GM23338 (cell line): ENCODE measurements at regions not wholly inside any gene's neighbourhood (a gene's known extent, or its start where the extent isn't known, plus 50 kb on each side); places are given as distances from the start of the nearest gene placed in this dataset.

Experiments used
- ATAC-seq: fragments of 200-7000 bp; cut with Tn5 transposase; 3 replicates; pipeline ENCODE4 v1.9.1; 2020
- DNase-seq: peaks from one replicate; pipeline ENCODE4 v3.0.0-alpha.2; 2015; ENCODE audit warnings: low spot score
- H2AFZ ChIP-seq: fragments of 200-600 bp; sonication (generic); 2 replicates; pipeline ENCODE4 v1.8.0; 2016; ENCODE audit warnings: antibody characterized with exemption, mild to moderate bottlenecking, moderate library complexity
- H3F3A ChIP-seq: fragments of 200-600 bp; sonication (generic); replicated peaks from 2 replicates; pipeline ENCODE4 v1.8.0; 2017; ENCODE audit warnings: antibody characterized with exemption, mixed run types, low read depth
- H3K27ac ChIP-seq: fragments of 200-600 bp; sonication (generic); 2 replicates; pipeline ENCODE4 v1.6.1; 2016; ENCODE audit warnings: low read depth
- H3K27me3 ChIP-seq: fragments of 200-600 bp; sonication (generic); 2 replicates; pipeline ENCODE4 v1.8.0; 2016; ENCODE audit warnings: mild to moderate bottlenecking, mixed run types, moderate library complexity; ENCODE audit not compliant: insufficient read depth
- H3K36me3 ChIP-seq: fragments of 200-600 bp; sonication (generic); 2 replicates; pipeline ENCODE4 v1.8.0; 2016; ENCODE audit warnings: mild to moderate bottlenecking; ENCODE audit not compliant: insufficient read depth
- H3K4me1 ChIP-seq: fragments of 200-600 bp; sonication (generic); 2 replicates; pipeline ENCODE4 v1.8.0; 2016; ENCODE audit warnings: mild to moderate bottlenecking, moderate library complexity; ENCODE audit not compliant: insufficient read depth
- H3K4me2 ChIP-seq: fragments of 200-600 bp; sonication (generic); 2 replicates; pipeline ENCODE4 v1.7.1; 2017; ENCODE audit warnings: mixed run types
- H3K4me3 ChIP-seq: fragments of 200-600 bp; sonication (generic); 2 replicates; pipeline ENCODE4 v1.6.1; 2016; ENCODE audit warnings: mixed run types
- H3K79me2 ChIP-seq: fragments of 200-600 bp; sonication (generic); replicated peaks from 2 replicates; pipeline ENCODE4 v1.8.0; 2017; ENCODE audit warnings: mild to moderate bottlenecking; ENCODE audit not compliant: insufficient read depth
- H3K9me2 ChIP-seq: fragments of 200-600 bp; sonication (generic); 2 replicates; pipeline ENCODE4 v1.8.0; 2017; ENCODE audit not compliant: insufficient read depth
- H4K20me1 ChIP-seq: fragments of 200-600 bp; sonication (generic); replicated peaks from 2 replicates; pipeline ENCODE4 v1.8.0; 2017; ENCODE audit warnings: mild to moderate bottlenecking; ENCODE audit not compliant: insufficient read depth
- H3K27ac Mint-ChIP-seq: 2 replicates; pipeline ENCODE4 v1.8.0; 2020; ENCODE audit warnings: inconsistent platforms, mild to moderate bottlenecking, moderate library complexity, mixed read lengths
- H3K27me3 Mint-ChIP-seq: 3 replicates; pipeline ENCODE4 v1.8.0; 2022; ENCODE audit warnings: low read depth, mild to moderate bottlenecking, moderate library complexity, mixed read lengths, inconsistent platforms; ENCODE audit not compliant: insufficient read depth, poor library complexity
- H3K36me3 Mint-ChIP-seq: 3 replicates; pipeline ENCODE4 v1.8.0; 2021; ENCODE audit warnings: low read depth, mild to moderate bottlenecking, inconsistent platforms, moderate library complexity, mixed read lengths
- H3K4me1 Mint-ChIP-seq: 3 replicates; pipeline ENCODE4 v1.8.0; 2020; ENCODE audit warnings: mild to moderate bottlenecking, inconsistent platforms, mixed read lengths
- H3K4me3 Mint-ChIP-seq: 3 replicates; pipeline ENCODE4 v1.8.0; 2021; ENCODE audit warnings: moderate library complexity, mild to moderate bottlenecking, inconsistent platforms, mixed read lengths
- H3K9me3 Mint-ChIP-seq: 3 replicates; pipeline ENCODE4 v1.8.0; 2020; ENCODE audit warnings: moderate library complexity, mild to moderate bottlenecking, inconsistent platforms, mixed read lengths
- CREB1 ChIP-seq: fragments of 250-450 bp; sonication (Bioruptor Pico); IDR thresholded peaks from 2 replicates; pipeline ENCODE4 v1.5.0; 2020; ENCODE audit warnings: low read depth, mild to moderate bottlenecking, moderate library complexity
- CTCF ChIP-seq, 2 experiments: fragments of 200-600 bp in 1 of 2; sonication (generic) in 1 of 2; conservative IDR thresholded peaks; 2 replicates each; pipeline versions ENCODE4 v1.5.1 to v1.6.1; 2016 to 2017; ENCODE audit warnings: antibody characterized with exemption in 2 of 2, low read depth in 2 of 2, mild to moderate bottlenecking in 2 of 2, moderate library complexity in 1 of 2
- ETS1 ChIP-seq: IDR thresholded peaks from 2 replicates; pipeline ENCODE4 v1.6.1; 2016; ENCODE audit warnings: antibody characterized with exemption
- EZH2 ChIP-seq: fragments of 200-600 bp; sonication (generic); IDR thresholded peaks from one replicate; pipeline ENCODE4 v1.8.0; 2017; ENCODE audit warnings: antibody characterized with exemption, mild to moderate bottlenecking, low read depth; ENCODE audit not compliant: unreplicated experiment
- EZH2phosphoT487 ChIP-seq: fragments of 200-600 bp; sonication (generic); IDR thresholded peaks from one replicate; pipeline ENCODE4 v1.8.1; 2018; ENCODE audit warnings: antibody characterized with exemption; ENCODE audit not compliant: unreplicated experiment
- JUNB ChIP-seq: IDR thresholded peaks from one replicate; pipeline ENCODE4 v1.6.1; 2016; ENCODE audit warnings: antibody characterized with exemption; ENCODE audit not compliant: unreplicated experiment
- NANOG ChIP-seq: IDR thresholded peaks from 2 replicates; pipeline ENCODE4 v1.6.1; 2016; ENCODE audit warnings: antibody characterized with exemption, borderline replicate concordance
- POLR2AphosphoS5 ChIP-seq: IDR thresholded peaks from 2 replicates; pipeline ENCODE4 v1.6.1; 2016; ENCODE audit warnings: antibody characterized with exemption, low read depth
- REST ChIP-seq: IDR thresholded peaks from one replicate; pipeline ENCODE4 v1.6.1; 2018; ENCODE audit warnings: antibody characterized with exemption; ENCODE audit not compliant: unreplicated experiment
- STAT1 ChIP-seq: IDR thresholded peaks from one replicate; pipeline ENCODE4 v1.6.1; 2016; ENCODE audit warnings: antibody characterized with exemption; ENCODE audit not compliant: unreplicated experiment
- ZNF114 ChIP-seq: fragments of 250-450 bp; sonication (Bioruptor Pico); IDR thresholded peaks from 2 replicates; pipeline ENCODE4 v1.5.0; 2020; ENCODE audit warnings: mild to moderate bottlenecking, moderate library complexity
- ZNF331 ChIP-seq: fragments of 250-450 bp; sonication (Bioruptor Pico); IDR thresholded peaks from 2 replicates; pipeline ENCODE4 v1.5.0; 2020; ENCODE audit warnings: low read depth, mild to moderate bottlenecking, moderate library complexity
- ZNF462 ChIP-seq: fragments of 250-450 bp; sonication (Bioruptor Pico); IDR thresholded peaks from 2 replicates; pipeline ENCODE4 v1.5.0; 2020; ENCODE audit warnings: mild to moderate bottlenecking, moderate library complexity

GRCh38 chr2:219944866-219945265, 317.4 kb downstream of the SLC4A3 start:
- no peak overlapping the region for H3K27ac ChIP-seq
- no peaks in the 10 kb centered on the region for H3K9me2 ChIP-seq
- no peaks in the 10 kb centered on the region for H3K79me2 ChIP-seq
- H3K36me3 ChIP-seq, result no peaks in the 10 kb centered on the region
- H3K27me3 ChIP-seq, result no peaks in the 10 kb centered on the region
- ATAC-seq (no peak), DNase-seq (no peak)
- no peaks in the 10 kb centered on the region for H3K27me3 Mint-ChIP-seq
- no peak overlapping the region for H3K4me3 ChIP-seq
- H3K4me3 Mint-ChIP-seq, result no peak overlapping the region
- no peaks in the 10 kb centered on the region for H3K36me3 Mint-ChIP-seq
- peaks cover 3% of the 10 kb centered on the region; the same call in 2 of the 3 replicates for H3K4me1 Mint-ChIP-seq
- no peak overlapping the region for H3K27ac Mint-ChIP-seq
- no peaks in the 10 kb centered on the region for H4K20me1 ChIP-seq
- TF ChIP-seq ZNF114 (CRISPR knock-in tag) (no peak), JUNB (no peak), ZNF331 (CRISPR knock-in tag) (no peak), REST (no peak), POLR2AphosphoS5 (no peak), ZNF462 (CRISPR knock-in tag) (no peak), EZH2phosphoT487 (no peak), ETS1 (no peak), CREB1 (no peak), NANOG (no peak), STAT1 (no peak), CTCF (conservative IDR thresholded peaks at IDR 0.05; ENCODE audit: low read depth in 2 of 2) (no peak), EZH2 (no peak)
- H3K9me3 Mint-ChIP-seq, result no peaks in the 10 kb centered on the region
- no peak overlapping the region for H3K4me2 ChIP-seq
- H3F3A ChIP-seq, result no peaks in the 10 kb centered on the region
- H3K4me1 ChIP-seq, result no peaks in the 10 kb centered on the region
- H2AFZ ChIP-seq, result no peak overlapping the region
